ENCODE measurements at regions not wholly inside any gene's neighbourhood (a gene's known extent, or its start where the extent isn't known, plus 50 kb on each side); places are given as distances from the start of the nearest gene placed in this dataset.

DNA sequence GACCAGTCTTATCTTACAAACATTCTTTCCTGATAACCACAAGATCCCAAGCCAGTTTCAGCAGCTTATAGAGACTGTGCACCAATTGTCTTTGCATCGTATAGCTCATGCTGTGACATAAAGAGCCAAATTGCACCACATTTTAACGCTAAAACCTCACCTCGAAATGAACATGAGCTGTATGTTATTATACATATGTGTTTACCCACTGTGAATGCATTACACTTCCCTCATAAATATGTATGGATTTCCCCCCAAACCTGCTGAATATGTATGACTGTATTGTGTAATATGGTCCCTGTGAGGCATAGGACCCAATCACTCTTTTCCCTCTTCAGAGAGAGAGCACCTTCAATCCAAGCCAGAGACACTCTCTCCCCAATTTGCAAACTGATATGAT lies 692.4 kb downstream of the NLGN4X start:
- DNase-seq (ENCODE audit: low spot score): no peak

DNA sequence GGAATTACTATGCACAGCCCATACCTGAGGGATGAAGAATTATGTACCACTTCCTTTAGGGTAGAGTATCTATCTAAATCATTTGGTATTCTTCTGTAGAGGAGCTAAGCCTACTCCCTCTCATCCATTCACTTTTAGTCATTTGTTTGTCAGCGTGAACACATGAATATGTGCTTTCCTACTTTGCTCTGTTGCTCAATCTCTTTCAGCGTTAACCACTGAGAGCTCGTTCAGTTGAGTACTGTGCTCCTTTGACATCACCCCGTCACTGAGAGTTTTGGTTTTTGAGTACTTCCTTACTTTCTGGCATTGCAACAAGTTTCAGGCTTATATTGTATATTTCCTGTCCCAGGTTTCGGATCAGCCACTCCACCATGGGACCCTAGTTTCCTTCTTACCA lies 700.6 kb downstream of the NLGN4X start:
- DNase-seq (ENCODE audit: low spot score): no peak

DNA sequence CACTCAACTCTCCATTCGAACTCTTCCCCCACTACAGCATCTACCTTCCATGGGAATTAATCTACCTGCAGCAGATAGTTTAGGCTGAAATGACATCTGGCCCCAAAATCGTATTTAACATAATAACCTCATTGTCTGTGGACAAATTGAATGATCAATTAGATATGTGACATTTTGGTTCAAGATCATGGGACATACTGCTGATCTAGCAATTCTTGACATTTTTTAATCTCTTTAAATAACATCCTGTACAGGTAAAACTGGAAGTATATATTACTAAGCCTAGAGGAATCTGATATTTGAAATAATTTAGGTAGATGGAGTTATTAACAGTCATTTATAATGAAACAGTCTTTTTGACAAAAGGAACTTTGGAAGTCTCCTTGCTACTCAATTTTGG lies 702.5 kb downstream of the NLGN4X start:
- DNase-seq (ENCODE audit: low spot score): no peak

DNA sequence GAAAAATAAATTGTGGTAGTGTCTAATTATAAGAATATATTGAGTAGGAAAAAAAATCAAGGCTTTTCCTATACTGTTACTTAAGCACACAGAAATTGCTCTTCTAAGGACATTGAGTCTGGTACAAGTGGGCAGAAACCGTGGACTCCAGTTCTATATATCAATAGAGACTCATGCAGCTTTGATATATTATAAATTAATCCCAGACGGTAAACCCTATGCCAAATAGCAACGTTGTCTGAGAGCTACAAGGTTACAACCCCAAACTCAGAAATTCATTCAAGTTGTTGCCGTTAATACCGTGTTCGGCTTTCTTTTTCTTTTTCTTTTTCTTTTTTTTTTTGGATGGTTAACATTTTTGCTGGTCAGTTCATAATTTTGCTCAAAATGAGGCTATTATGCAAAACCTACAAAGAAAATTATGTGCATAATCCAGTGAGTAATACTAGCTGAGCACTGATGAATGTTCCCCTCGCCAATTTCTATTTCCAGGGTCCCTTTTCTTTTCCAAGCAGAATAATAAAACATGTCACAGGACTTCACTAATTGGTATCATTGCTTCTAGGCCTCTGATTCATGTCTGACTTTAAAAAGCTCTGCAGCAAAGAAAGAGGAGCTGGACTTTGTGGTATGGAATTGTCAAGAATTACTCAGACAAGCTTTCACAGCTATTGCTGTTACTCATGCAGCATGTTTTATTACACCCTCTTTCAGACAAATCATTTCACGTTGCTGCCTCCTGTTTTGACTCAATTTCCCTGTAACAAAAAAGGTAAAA lies 737.7 kb downstream of the NLGN4X start:
- DNase-seq (ENCODE audit: low spot score): no peak

DNA sequence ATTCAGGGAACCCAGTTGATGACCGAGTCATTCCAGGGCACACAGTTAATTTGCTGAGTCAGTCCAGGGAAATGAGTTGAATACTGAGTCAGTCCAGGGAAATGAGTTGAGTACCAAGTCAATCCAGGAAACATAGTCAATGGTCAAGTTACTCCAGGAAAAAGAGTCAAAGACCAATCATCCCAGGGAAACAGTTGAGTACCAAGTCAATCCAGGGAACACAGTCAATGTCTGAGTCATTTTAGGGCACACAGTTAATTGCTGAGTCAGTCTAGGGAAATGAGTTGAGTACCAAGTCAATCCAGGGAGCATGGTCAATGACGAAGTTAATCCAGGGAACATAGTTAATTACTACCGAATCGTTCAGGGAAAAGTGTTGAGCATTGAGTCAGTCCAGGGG lies 754.4 kb downstream of the NLGN4X start:
- DNase-seq (ENCODE audit: low spot score): peak; percentile 22

DNA sequence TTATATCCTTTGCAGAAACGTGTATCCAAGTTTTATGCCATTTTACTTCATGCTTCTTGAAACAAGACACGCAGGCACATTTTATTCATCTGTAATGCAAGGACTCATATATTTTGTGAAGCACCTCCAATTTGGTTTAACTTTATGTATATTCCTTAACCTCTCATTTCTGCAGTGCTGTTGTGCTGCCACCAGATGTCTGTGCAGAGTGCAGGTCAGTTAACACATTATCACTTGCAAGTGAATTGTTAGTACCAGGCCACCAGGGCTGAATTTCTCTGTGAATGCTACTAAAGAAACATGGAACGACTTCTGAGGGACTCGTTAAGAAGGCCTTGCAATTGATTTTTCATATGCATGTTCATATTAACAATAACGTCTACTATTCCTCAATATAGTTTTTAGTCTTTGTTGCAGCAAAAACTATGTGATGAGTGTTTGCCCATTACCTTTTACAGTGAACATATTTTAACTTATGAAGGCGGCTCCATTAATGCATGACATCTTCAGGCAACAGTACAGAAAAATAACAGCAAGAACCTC lies 770.3 kb downstream of the NLGN4X start:
- peak; percentile 19 for DNase-seq (ENCODE audit: low spot score)

DNA sequence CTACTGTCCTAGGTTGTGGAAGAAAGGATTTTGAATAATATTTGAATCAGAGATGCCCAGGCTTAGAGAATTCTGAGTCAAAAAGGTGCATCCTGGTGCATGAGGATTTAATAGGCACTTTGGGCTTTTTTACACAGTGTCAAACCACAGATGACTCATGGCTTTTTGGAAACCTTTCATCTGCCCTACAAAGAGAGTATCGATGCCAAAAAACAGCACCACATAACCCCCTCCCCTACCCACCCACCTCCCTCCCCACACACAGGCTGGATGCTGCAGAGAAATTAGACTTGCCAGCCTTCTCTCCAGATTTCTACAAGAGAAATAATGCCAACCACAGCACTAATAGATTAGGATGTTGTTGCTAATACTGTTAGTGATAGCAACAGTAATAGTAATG lies 779.3 kb downstream of the NLGN4X start:
- DNase-seq (ENCODE audit: low spot score): peak; percentile 5

DNA sequence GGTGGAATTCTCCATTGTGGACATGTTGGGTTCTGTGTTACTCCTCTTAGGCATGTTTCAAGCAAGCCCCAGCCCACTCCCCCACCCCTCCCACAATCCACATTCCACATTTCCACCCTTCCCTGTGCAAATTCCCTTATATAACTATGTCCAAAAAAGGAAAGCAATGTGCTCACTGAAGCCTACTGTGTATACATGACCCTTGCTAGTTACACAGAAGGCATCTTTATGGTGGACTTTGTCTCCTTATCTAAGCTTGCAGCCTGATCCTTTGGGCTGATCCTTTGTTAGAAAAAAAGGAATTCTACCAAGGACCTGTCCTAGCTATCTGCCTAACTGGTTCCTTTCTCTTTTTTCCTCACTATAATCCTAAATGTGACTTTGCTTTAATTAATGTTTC lies 796.8 kb downstream of the NLGN4X start:
- DNase-seq (ENCODE audit: low spot score): no peak

DNA sequence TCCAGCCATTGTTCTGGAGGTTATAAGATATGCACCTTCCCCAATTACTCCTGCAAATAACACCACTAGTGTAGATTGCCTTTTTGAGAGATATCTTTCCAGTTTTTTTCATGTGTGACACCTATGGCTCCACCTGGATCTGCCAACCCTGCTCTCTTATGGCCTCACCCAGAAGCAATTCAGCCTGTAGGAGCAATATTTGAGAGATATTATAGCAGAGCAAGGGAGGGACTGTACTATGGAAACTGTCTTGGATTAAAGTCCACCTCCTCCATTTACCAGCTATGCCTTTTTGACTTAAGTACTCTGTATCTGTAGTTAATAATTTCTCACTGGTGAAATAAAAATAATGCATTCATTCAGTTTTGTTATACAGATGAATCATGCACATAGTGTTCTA lies 803.5 kb downstream of the NLGN4X start:
- no peak for DNase-seq (ENCODE audit: low spot score)

DNA sequence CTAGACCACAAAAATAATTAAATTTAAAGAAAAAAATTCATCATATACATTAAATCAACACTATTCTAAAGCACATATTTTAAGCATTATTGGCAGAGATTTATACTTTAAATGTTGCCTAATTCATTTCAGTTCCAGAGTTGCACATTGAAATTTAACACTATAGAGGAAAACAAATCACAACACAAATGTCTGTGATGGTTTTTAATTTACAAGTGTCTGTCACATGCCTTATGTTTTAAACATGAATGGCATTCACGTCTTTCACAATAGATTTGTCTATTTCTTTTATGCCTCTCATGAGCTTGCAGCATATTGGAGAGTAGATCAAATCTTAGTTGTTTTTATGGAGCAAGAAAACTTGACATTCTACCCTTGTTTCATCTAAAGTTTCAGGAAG lies 811.3 kb downstream of the NLGN4X start:
- no peak for DNase-seq (ENCODE audit: low spot score)

DNA sequence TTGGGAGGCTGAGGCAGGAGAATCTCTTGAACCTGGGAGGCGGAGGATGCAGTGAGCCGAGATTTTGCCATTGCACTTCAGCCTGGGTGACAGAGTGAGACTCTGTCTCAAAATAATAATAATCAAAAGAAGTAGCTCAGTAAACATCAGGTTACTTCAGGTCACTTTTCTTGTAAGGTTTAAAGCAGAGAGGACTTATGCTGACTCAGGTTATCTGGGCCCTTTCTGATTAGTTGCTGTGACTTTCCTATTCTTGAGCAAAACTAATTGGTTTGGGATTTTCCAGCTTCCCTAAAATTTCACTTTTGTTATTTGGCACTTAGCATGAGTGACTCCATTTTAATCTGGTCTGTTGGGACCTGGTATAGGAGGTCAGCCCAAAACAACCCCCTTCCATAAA lies 812.9 kb downstream of the NLGN4X start:
- DNase-seq (ENCODE audit: low spot score): no peak

DNA sequence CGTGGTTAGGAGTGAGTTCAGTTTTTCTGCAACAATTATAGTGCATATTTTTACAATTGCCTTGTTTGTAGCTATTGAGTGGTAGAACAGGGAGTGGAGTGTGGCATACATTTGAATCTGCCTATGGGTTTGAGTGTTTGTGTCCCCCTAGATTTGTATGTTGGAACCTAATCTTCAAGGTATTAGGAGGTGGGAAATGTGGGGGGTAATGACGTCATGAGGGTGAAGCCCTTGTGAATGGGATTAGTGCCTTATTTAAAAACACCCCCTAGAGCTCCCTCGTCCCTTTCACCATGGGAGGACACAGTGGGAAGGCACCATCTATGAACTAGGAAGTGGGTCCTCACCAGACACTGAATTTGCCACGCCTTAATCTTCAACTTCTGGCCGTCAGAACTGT lies 819.6 kb downstream of the NLGN4X start:
- no peak for DNase-seq (ENCODE audit: low spot score)

DNA sequence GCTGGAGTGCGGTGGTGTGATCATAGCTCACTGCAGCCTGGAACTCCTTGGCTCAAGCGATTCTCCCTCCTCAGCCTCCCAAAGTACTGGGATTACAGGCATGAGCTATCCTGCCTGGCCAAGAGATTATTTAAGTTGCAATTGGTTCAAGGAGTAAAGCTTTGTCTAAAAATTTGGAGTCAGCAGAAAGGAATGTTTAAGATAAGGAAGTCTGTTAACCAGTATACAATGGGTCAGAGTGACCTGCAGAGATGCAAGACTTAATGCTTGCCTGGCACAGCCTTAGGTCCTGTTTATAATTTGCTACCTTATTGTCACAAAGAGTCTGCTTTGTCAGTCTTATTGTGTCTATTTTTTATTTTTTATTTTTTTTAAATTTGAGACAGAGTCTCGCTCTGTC lies 826.2 kb downstream of the NLGN4X start:
- no peak for DNase-seq (ENCODE audit: low spot score)

DNA sequence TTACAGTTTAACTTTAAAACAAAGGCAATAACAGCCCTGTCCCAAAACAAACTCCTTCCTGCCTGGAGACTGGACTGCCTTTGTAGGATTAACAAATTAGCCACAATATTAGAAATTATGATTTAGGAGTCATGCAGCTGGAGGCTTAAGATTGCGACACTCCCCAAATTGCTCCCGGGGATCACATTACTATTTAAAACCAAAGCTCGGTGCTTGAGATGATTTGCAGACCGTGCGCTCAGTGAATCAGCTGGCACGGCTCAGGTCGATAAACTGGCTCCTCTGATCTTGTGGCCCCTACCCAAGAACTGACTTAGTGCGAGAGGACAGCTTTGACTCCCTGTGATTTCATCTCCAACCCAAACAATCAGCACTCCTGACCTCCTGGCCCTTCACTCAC lies 829.3 kb downstream of the NLGN4X start:
- DNase-seq (ENCODE audit: low spot score): no peak

DNA sequence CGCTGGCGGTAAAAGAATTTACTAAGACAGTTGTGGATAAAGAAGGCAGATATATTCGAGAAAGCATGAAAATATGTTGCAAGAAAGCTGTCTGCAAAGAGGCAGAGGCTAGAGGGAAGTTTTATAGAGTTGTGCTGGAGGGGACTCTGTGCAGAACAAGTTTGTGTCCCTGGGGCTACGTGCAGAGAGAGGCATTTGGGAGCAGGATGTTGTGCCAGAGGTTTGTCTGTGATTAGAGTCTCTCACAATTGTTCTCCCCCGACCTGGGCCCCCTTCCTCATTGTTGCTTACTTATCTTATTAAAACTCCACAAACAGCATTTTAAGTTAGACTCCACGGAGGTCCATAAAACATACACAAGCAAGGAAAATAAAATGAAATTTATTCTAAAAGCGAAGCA lies 831.3 kb downstream of the NLGN4X start:
- DNase-seq (ENCODE audit: low spot score): no peak

DNA sequence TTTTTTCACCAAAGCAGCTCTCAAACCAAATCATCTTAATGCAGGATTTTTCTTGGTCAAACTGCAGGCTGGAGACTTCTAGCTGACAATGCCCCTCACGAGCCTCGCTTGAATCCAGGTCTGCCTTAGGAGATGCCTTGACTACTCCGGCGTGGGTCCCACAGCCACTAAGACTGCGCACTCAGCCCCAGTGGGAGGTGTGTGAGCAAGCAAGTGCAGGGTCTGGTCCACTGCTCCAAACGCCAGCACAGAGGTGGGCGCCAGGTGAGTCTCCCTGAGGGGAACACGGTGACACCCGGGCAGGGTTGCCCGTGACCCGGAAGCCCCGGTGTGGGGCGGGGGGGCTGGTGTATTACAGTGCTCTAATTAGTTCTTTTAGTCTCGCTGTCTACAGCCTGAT lies 838.3 kb downstream of the NLGN4X start:
- DNase-seq (ENCODE audit: low spot score): no peak

DNA sequence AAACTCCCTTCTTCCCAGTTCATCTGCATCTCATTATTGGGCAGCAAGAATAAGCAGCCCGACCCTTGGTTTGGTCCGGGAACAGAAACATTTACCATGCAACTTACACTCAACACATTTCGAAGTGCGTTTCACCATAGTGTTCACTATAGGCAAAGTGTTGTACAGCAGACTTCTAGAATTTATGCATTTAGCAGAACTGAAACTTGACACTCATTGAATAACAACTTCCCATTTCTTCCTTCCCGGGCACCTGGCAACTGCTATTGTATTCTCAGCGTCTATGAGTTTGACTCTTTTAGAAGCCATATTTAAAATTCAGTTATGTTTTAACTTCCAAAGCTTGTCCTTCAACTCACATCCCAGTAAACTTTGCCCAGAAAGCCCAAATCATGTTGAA lies 840.6 kb downstream of the NLGN4X start:
- no peak for DNase-seq (ENCODE audit: low spot score)

DNA sequence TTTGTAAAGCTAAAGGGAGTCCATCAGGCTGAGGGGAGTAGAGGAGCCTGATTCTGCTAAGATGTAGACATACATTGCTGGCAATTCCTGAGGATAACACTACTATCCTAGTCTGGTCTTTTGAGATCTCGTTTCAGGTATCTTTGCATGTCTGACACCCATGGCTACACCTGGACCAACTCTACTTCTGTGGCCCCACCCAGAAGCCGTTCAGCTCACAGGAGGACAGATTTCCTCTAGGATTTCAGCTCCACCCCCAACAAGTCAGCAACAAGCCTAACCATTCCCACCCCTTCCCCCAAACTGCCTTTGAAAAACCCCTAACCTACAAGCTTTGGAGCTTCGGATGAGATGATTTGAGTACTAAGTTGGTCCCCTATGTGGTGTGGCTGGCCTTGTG lies 848.2 kb downstream of the NLGN4X start:
- no peak for DNase-seq (ENCODE audit: low spot score)

DNA sequence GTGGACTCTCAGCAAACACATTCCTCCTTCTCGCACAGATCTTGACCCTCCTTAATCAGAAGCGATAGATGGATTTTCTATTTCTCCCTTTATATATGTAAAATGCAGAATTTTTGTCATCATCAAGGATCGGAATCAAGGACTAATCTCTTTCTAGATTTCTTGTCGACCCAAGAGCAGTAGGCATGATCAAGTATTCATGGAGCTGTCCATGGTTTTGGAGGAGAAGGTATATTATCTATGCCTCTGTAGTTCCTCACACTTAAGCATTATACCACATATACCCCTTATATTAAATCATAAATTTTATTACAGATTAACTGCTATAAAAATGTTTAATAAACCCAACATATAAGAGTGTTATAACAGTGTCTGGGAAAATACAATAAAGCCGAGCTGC lies 886.8 kb downstream of the NLGN4X start:
- no peak for DNase-seq (ENCODE audit: low spot score)

DNA sequence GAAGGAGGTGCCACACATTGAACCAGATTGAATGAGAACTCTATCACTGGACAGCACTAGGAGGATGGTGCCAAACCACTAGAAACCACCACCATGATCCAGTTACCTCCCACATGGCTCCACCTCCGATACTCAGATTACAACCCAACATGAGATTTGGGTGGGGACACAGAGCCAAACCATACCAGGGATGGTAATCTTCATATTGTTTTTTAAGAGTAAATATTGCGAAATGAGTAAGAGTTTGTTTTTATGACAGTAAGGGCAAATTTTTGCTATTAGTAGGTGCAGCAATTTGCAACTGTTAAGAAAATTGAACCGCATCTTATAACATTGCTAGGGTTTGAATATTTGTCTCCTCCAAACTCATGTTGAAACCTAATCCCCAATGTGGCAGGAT lies 891.5 kb downstream of the NLGN4X start:
- no peak for DNase-seq (ENCODE audit: low spot score)

DNA sequence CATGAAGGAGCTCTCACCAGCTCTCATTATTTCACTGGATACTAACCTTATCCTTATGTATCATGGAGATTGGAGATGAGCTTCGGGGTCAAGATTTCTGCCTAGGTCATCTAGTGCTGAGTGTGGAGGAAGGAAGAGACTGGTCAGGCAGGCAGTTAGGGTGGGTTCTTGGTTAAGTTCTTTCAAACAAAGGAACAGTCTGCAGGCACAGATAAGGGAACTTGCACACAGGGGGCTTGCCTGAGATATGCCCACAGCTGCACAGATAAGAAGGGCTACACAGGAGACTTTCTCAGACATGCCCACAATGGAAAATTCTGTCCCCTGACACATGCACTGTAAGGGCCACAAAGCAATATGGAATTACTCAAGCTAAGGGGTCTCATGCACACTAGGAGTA lies 904.1 kb downstream of the NLGN4X start:
- no peak for DNase-seq (ENCODE audit: low spot score)

DNA sequence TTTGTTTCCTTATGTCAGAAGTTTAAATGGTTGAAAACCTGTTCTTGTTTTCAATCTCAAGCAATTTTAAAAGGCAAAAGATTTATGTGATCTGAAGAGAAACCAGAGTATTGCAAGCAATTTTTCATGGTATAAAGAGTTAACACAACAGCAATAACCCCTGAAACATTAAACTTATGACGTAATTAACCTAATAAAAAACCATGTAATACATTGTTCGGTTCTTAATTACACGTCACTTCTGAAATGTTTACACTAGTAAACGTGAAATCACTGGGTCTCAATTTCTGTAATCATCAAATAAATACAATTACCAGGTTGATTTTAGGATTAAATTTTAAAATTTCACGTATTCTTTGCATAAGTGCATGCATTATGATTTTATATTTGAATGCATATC lies 914.5 kb downstream of the NLGN4X start:
- DNase-seq (ENCODE audit: low spot score): no peak

DNA sequence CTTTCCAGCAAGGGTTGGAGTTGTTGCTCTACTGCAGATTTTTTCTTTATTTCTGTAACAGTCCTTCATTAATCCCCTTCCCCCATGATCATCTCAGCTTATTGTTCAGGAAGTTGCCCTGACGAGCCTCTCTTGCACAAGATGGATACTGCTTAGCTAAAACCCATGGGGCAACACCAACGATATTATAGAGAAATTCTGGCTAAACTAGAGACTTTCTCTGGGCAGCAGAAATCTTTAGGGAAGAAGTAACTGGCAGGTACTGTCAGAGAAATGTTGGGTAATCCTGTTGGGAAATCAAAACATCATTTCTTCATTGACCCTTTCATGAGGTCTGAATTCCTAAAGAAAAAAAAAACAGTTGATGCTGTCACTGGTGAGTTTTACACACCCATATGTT lies 921.3 kb downstream of the NLGN4X start:
- DNase-seq (ENCODE audit: low spot score): no peak

DNA sequence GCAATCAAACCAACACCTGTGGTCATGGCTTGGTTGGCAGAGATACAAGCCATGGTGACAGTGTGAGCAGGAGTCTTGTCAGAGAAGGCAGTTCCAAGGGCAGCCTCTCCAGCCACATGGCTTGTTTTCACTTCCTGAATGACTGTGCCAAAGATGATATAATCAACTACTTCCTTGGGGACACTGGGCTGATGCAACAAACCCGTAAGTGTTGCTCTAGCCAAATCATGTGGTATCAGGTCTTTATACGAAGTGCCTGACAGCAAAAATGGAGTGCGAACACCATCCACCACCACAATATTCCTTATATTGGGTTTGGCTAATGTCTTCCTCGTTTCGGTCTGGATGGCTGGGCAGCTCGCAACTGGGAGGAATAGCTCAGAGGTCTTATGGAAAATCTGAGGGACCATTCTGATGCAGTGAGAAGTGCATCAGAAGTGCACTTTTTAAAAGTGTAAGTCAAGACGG lies 922.0 kb downstream of the NLGN4X start:
- peak; percentile 71 for DNase-seq (ENCODE audit: low spot score)

Data from H4 (cell line).